ENCODE measurements at regions not wholly inside any gene's neighbourhood (a gene's known extent, or its start where the extent isn't known, plus 50 kb on each side); places are given as distances from the start of the nearest gene placed in this dataset.

- H3K4me1 ChIP-seq: peaks cover 0 to 7% (median 3%) of the 10 kb centered on the region in 4 donors
- DNase-seq (peak in 1 of 2 donors; percentile 48), ATAC-seq (ENCODE audit: low FRiP score in 2 of 2) (peak in 1 of 2 donors; percentile 72)
- no peak overlapping the region for H3K27ac ChIP-seq
- TF ChIP-seq POLR2AphosphoS5 (IDR thresholded peaks at IDR 0.05): no peak
- peak in 1 of 4 donors; percentile 38 for TF ChIP-seq EP300 (IDR thresholded peaks at IDR 0.05)
- H3K36me3 ChIP-seq: no peaks in the 10 kb centered on the region
- no peak overlapping the region for H3K4me3 ChIP-seq
- WGBS, 2 donors: 31 to 35% methylated on average over 13 to 16 of the region's 16 CpGs
- H3K27me3 ChIP-seq: no peaks in the 10 kb centered on the region
- no peaks in the 10 kb centered on the region for H3K9me3 ChIP-seq
Observed at GRCh38 chr6:168247443-168248147, 72.0 kb downstream of the DACT2 start.

DNA sequence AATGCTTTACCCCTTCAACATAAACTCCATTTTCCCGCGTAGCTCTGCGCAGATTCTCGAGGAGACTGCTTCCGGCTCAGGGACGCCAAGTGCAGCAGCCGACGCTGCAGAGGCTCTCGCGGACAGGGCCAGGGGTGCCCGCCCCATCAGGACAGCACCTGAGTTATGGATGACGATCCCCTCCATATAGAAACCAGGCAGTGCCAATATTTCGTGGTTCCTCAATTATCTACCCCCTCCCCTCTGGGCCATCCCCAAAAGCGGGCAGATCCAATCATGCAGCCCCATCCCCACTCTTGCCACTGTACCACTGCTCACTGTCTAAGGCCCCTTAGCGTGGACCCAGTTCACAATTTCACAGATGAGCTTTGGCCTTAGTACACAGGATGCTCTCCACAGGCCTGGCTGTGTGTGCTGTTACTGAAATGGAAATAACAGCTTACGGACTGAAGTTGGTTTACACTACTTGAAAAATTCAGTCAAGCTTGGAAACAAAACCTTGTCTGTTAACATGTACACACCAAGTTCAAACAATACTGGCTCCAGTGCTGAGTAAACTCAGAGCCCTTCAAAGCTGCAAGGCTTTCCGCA, 74.5 kb downstream of the DACT2 start:
- Histone ChIP-seq H3K36me3 (no peaks in the 10 kb centered on the region), H3K4me3 (no peak overlapping the region), H3K27me3 (no peaks in the 10 kb centered on the region), H3K4me1 (peaks cover 0 to 7% (median 3%) of the 10 kb centered on the region in 4 donors), H3K27ac (no peak overlapping the region), H3K9me3 (no peaks in the 10 kb centered on the region)
- DNase-seq (peak in 1 of 2 donors; percentile 51), ATAC-seq (ENCODE audit: low FRiP score in 2 of 2) (no peak)
- WGBS, 2 donors: 89 to 92% methylated on average over 17 of the region's 17 CpGs
- no peak for TF ChIP-seq POLR2AphosphoS5 (IDR thresholded peaks at IDR 0.05)

DNA sequence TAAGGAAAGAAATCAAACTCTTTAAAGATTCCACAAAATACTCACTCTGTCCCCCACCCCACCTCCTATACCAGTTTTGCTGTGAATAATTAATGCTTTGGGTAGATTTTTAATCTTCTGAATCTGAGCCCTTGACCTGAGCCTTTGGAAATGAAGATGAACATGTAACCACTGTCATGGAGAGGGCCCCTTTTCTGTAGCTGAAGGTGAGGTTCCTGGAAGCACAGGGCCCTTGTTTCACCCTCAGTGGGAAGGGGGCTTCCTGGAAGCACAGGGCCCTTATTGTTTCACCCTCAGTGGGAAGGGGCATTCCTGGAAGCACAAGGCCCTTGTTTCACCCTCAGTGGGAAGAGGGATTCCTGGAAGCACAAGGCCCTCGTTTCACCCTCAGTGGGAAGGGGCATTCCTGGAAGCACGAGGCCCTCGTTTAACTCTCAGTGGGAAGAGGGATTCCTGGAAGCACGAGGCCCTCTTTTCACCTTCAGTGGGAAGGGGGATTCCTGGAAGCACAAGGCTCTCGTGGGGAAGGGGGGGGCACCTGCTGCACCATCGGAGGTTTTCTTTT, 75.7 kb downstream of the DACT2 start:
- ATAC-seq (ENCODE audit: low FRiP score in 2 of 2) (no peak), DNase-seq (no peak)
- WGBS, 2 donors: 56 to 77% methylated on average over 6 of the region's 6 CpGs
- TF ChIP-seq EP300 (IDR thresholded peaks at IDR 0.05) (no peak), POLR2A (IDR thresholded peaks at IDR 0.05) (no peak)
- H3K9me3 ChIP-seq: no peaks in the 10 kb centered on the region
- no peaks in the 10 kb centered on the region for H3K36me3 ChIP-seq
- peaks cover 0 to 7% (median 3%) of the 10 kb centered on the region in 4 donors for H3K4me1 ChIP-seq
- no peak overlapping the region for H3K27ac ChIP-seq
- no peak overlapping the region for H3K4me3 ChIP-seq
- no peaks in the 10 kb centered on the region for H3K27me3 ChIP-seq

GRCh38 chr6:168242940-168243225, 76.7 kb downstream of the DACT2 start:
- Histone ChIP-seq H3K27ac (no peak overlapping the region), H3K4me3 (no peak overlapping the region), H3K4me1 (peaks cover 0 to 7% (median 3%) of the 10 kb centered on the region in 4 donors), H3K36me3 (no peaks in the 10 kb centered on the region), H3K27me3 (no peaks in the 10 kb centered on the region), H3K9me3 (no peaks in the 10 kb centered on the region)
- WGBS, 2 donors: 89 to 95% methylated on average over 8 of the region's 8 CpGs
- peak in 1 of 2 donors; percentile 43 for ATAC-seq (ENCODE audit: low FRiP score in 2 of 2)
- peak in 1 of 2 donors; percentile 52 for DNase-seq
- no peak for TF ChIP-seq POLR2AphosphoS5 (IDR thresholded peaks at IDR 0.05)
- TF ChIP-seq, protein P1, sequence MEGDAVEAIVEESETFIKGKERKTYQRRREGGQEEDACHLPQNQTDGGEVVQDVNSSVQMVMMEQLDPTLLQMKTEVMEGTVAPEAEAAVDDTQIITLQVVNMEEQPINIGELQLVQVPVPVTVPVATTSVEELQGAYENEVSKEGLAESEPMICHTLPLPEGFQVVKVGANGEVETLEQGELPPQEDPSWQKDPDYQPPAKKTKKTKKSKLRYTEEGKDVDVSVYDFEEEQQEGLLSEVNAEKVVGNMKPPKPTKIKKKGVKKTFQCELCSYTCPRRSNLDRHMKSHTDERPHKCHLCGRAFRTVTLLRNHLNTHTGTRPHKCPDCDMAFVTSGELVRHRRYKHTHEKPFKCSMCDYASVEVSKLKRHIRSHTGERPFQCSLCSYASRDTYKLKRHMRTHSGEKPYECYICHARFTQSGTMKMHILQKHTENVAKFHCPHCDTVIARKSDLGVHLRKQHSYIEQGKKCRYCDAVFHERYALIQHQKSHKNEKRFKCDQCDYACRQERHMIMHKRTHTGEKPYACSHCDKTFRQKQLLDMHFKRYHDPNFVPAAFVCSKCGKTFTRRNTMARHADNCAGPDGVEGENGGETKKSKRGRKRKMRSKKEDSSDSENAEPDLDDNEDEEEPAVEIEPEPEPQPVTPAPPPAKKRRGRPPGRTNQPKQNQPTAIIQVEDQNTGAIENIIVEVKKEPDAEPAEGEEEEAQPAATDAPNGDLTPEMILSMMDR (IDR thresholded peaks at IDR 0.05): no peak
- TF ChIP-seq EP300 (IDR thresholded peaks at IDR 0.05): no peak
- no peak for TF ChIP-seq POLR2A (IDR thresholded peaks at IDR 0.05)

DNA sequence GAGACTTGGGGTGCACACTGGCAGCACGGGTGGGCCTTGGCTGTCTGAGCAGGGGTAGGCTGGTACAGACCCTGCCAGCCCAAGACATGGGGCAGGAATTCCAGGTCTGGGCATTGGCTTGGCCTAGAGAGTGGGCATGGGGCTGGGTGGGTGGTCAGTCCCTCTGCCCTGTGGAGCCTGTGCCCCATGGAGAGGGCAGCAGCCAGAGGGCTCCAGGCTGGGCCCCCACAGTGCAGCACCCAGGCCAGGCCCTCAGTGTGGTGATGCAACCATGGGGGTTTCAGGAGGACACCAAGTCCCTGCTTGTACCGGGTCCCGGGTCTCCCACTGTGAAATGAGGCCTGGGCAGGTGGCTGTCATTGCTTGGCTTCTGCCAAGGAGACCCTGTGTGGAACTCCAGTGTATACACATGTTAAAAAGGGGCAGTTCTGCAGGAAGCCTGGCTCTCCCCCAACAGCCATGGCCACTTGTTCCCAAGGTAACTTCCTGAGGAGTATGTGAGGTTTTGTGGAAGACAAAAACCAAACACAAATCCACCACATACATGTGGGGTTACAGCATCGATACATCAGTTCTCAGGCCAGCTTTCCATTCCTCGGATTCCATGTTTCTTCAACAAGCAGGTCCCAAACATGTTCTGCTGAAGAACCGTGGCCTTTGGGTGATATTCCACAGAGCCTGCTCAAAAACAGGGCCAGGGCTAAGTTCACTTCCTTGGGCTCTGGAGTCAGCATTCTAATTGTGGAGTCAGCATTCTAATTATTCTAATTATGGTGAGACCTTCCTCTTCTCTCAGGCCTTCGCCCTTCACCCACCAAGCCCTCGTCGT, 77.3 kb downstream of the DACT2 start:
- H3K27ac ChIP-seq: no peak overlapping the region
- no peak for TF ChIP-seq POLR2AphosphoS5 (IDR thresholded peaks at IDR 0.05)
- no peak for TF ChIP-seq POLR2A (IDR thresholded peaks at IDR 0.05)
- TF ChIP-seq, protein P1 (IDR thresholded peaks at IDR 0.05): no peak
- TF ChIP-seq EP300 (IDR thresholded peaks at IDR 0.05): no peak
- H3K36me3 ChIP-seq: no peaks in the 10 kb centered on the region
- ATAC-seq (ENCODE audit: low FRiP score in 2 of 2) (peak in 1 of 2 donors; percentile 67), DNase-seq (no peak)
- H3K4me3 ChIP-seq: no peak overlapping the region
- H3K4me1 ChIP-seq: peaks cover 0 to 2% (median under 1%) of the 10 kb centered on the region in 4 donors
- no peaks in the 10 kb centered on the region for H3K9me3 ChIP-seq
- WGBS, 2 donors: 82 to 93% methylated on average over 7 of the region's 9 CpGs
- H3K27me3 ChIP-seq: no peaks in the 10 kb centered on the region

DNA sequence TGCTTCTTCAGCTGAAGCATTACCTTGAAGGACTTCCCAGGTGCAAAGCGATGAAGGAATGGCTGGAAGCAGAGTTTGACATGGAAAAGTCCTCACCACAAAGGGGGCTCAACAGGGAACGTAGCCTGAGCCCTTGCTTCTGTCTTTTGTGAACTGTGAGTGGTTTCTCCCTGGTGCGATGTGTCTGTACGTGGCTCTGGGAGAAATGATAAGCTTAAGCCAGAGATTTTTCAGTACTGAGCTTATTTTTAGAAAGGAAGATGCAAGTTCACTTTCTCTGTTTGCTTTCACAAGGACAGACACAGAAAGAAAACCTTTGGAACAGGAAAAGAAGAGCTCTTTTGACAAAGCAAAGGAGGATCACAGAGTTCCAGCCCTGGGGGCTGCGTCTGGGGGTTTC, 79.4 kb downstream of the DACT2 start:
- no peak for ATAC-seq (ENCODE audit: low FRiP score in 2 of 2)

More for the DNA sequence above, 79.4 kb downstream of the DACT2 start:
- no peak for TF ChIP-seq POLR2A (IDR thresholded peaks at IDR 0.05)
- TF ChIP-seq POLR2AphosphoS5 (IDR thresholded peaks at IDR 0.05): no peak
- TF ChIP-seq, protein P1 (IDR thresholded peaks at IDR 0.05): no peak
- no peak for TF ChIP-seq EP300 (IDR thresholded peaks at IDR 0.05)
- no peak for DNase-seq
- Histone ChIP-seq H3K9me3 (no peaks in the 10 kb centered on the region), H3K36me3 (no peaks in the 10 kb centered on the region), H3K27me3 (no peaks in the 10 kb centered on the region), H3K4me3 (no peak overlapping the region), H3K4me1 (no peaks in the 10 kb centered on the region), H3K27ac (no peak overlapping the region)
- WGBS, 2 donors: 59 to 85% methylated on average over 4 to 5 of the region's 5 CpGs
